T-helper 2 cell (primary cell): ENCODE measurements at regions not wholly inside any gene's neighbourhood (a gene's known extent, or its start where the extent isn't known, plus 50 kb on each side); places are given as distances from the start of the nearest gene placed in this dataset.
"Not testable (repeated sequence)": the region's sequence is repeated elsewhere in the genome, so short reads cannot be mapped to it uniquely, and the experiment has no call there.

Experiments
- DNase-seq, 5 experiments: peaks; one replicate each; pipeline versions ENCODE4 v3.0.0 to v3.0.0-alpha.2; 2012 to 2022

- no peak for DNase-seq
Measured at GRCh38 chr10:65201491-65201890, 1680.3 kb downstream of the REEP3 start.

- no peak for DNase-seq
Measured at GRCh38 chr10:65204999-65205398, 1683.8 kb downstream of the REEP3 start.

- DNase-seq = no peak
Measured at GRCh38 chr10:65213170-65213569, 1692.0 kb downstream of the REEP3 start.

- DNase-seq = no peak
Measured at GRCh38 chr10:65219444-65219843, 1698.2 kb downstream of the REEP3 start.

- no peak for DNase-seq
Measured at GRCh38 chr10:65231148-65231547, 1694.7 kb upstream of the LRRTM3 start.

GRCh38 chr10:65234261-65234660, 1691.6 kb upstream of the LRRTM3 start:
- DNase-seq = no peak

- DNase-seq = no peak
Measured at GRCh38 chr10:65235266-65235665, 1690.6 kb upstream of the LRRTM3 start.

GRCh38 chr10:65235846-65236245, 1690.0 kb upstream of the LRRTM3 start:
- DNase-seq = no peak

- no peak for DNase-seq
Measured at GRCh38 chr10:65265451-65265954, 1660.3 kb upstream of the LRRTM3 start.

- DNase-seq = not testable (repeated sequence)
Measured at GRCh38 chr10:65269551-65269950, 1656.3 kb upstream of the LRRTM3 start.

- no peak for DNase-seq
Measured at GRCh38 chr10:65270969-65271368, 1654.9 kb upstream of the LRRTM3 start.

- DNase-seq = no peak
Measured at GRCh38 chr10:65273115-65273514, 1652.7 kb upstream of the LRRTM3 start.

GRCh38 chr10:65275296-65275695, 1650.5 kb upstream of the LRRTM3 start:
- DNase-seq = no peak

GRCh38 chr10:65284495-65285041, 1641.3 kb upstream of the LRRTM3 start:
- no peak for DNase-seq

- DNase-seq = not testable (repeated sequence)
Measured at GRCh38 chr10:65285726-65286125, 1640.1 kb upstream of the LRRTM3 start.

GRCh38 chr10:65291286-65291685, 1634.5 kb upstream of the LRRTM3 start:
- no peak for DNase-seq

GRCh38 chr10:65292551-65292950, 1633.3 kb upstream of the LRRTM3 start:
- DNase-seq = no peak

- no peak for DNase-seq
Measured at GRCh38 chr10:65294329-65294728, 1631.5 kb upstream of the LRRTM3 start.

GRCh38 chr10:65301181-65301580, 1624.7 kb upstream of the LRRTM3 start:
- no peak for DNase-seq

- DNase-seq = no peak
Measured at GRCh38 chr10:65306201-65306600, 1619.6 kb upstream of the LRRTM3 start.

- DNase-seq = no peak
Measured at GRCh38 chr10:65312876-65313275, 1613.0 kb upstream of the LRRTM3 start.

- DNase-seq = no peak
Measured at GRCh38 chr10:65313406-65313805, 1612.4 kb upstream of the LRRTM3 start.

- DNase-seq = no peak
Measured at GRCh38 chr10:65314253-65314652, 1611.6 kb upstream of the LRRTM3 start.

GRCh38 chr10:65319493-65319892, 1606.3 kb upstream of the LRRTM3 start:
- no peak for DNase-seq
